Hematopoietic multipotent progenitor cell (in vitro differentiated cells): ENCODE measurements at regions not wholly inside any gene's neighbourhood (a gene's known extent, or its start where the extent isn't known, plus 50 kb on each side); places are given as distances from the start of the nearest gene placed in this dataset.

ENCODE experiments used
- DNase-seq, 3 donors: peaks; one replicate each; pipeline ENCODE4 v3.0.0-alpha.2; 2011 to 2015; ENCODE audit warnings: low read depth in 2 of 3, low spot score in 2 of 3

GRCh38 chr2:239585422-239585821, 184.6 kb upstream of the HDAC4 start:
- no peak for DNase-seq

- DNase-seq, result no peak
Measured at GRCh38 chr2:239584986-239585385, 184.2 kb upstream of the HDAC4 start.

- no peak for DNase-seq
Measured at GRCh38 chr2:239583879-239584859, 183.3 kb upstream of the HDAC4 start.

GRCh38 chr2:239583171-239583878, 182.5 kb upstream of the HDAC4 start:
- DNase-seq, result no peak

- DNase-seq, result no peak
Measured at GRCh38 chr2:239582476-239582875, 181.7 kb upstream of the HDAC4 start.

- no peak for DNase-seq
Measured at GRCh38 chr2:239581352-239581901, 180.6 kb upstream of the HDAC4 start.

- no peak for DNase-seq
Measured at GRCh38 chr2:239580199-239580527, 179.3 kb upstream of the HDAC4 start.

GRCh38 chr2:239579524-239580198, 178.8 kb upstream of the HDAC4 start:
- DNase-seq, result no peak

GRCh38 chr2:239579081-239579480, 178.3 kb upstream of the HDAC4 start:
- no peak for DNase-seq

- DNase-seq, result no peak
Measured at GRCh38 chr2:239578381-239578780, 177.6 kb upstream of the HDAC4 start.

GRCh38 chr2:239577935-239578334, 177.1 kb upstream of the HDAC4 start:
- DNase-seq, result no peak

- no peak for DNase-seq
Measured at GRCh38 chr2:239576784-239577685, 176.2 kb upstream of the HDAC4 start.

GRCh38 chr2:239575931-239576445, 175.2 kb upstream of the HDAC4 start:
- no peak for DNase-seq

- no peak for DNase-seq
Measured at GRCh38 chr2:239574434-239575156, 173.8 kb upstream of the HDAC4 start.

GRCh38 chr2:239574054-239574433, 173.2 kb upstream of the HDAC4 start:
- no peak for DNase-seq

GRCh38 chr2:239570971-239571520, 170.2 kb upstream of the HDAC4 start:
- DNase-seq, result no peak

- DNase-seq, result no peak
Measured at GRCh38 chr2:239570216-239570925, 169.6 kb upstream of the HDAC4 start.

GRCh38 chr2:239569401-239570090, 168.7 kb upstream of the HDAC4 start:
- no peak for DNase-seq
